HFFc6 (cell line): ENCODE measurements at regions not wholly inside any gene's neighbourhood (a gene's known extent, or its start where the extent isn't known, plus 50 kb on each side); places are given as distances from the start of the nearest gene placed in this dataset.
A peak's percentile ranks its signal among the peaks of the same experiment; 100 is the strongest.

Experiments
- DNase-seq: peaks from one replicate; pipeline ENCODE4 v3.0.0-alpha.2; 2018
- H3K27ac Mint-ChIP-seq: 2 replicates; pipeline ENCODE4 v1.8.0; 2020; ENCODE audit warnings: mild to moderate bottlenecking, mixed read lengths
- H3K27me3 Mint-ChIP-seq: 2 replicates; pipeline ENCODE4 v1.8.0; 2021; ENCODE audit warnings: mild to moderate bottlenecking, moderate library complexity, mixed read lengths; ENCODE audit not compliant: insufficient read depth
- H3K36me3 Mint-ChIP-seq: 2 replicates; pipeline ENCODE4 v1.8.0; 2021; ENCODE audit warnings: low read depth, mixed read lengths
- H3K4me1 Mint-ChIP-seq: 2 replicates; pipeline ENCODE4 v1.8.0; 2020; ENCODE audit warnings: low read depth, mixed read lengths
- H3K4me3 Mint-ChIP-seq: 2 replicates; pipeline ENCODE4 v1.8.0; 2020; ENCODE audit warnings: mild to moderate bottlenecking, moderate library complexity, mixed read lengths
- H3K9me3 Mint-ChIP-seq: 2 replicates; pipeline ENCODE4 v1.8.0; 2020; ENCODE audit warnings: mild to moderate bottlenecking, mixed read lengths
- TF ChIP-seq, protein P1 (sequence below): fragments of 200-600 bp; sonication (generic); IDR thresholded peaks from 2 replicates; pipeline ENCODE4 v1.5.0; 2021; ENCODE audit warnings: antibody characterized with exemption, mild to moderate bottlenecking

DNA sequence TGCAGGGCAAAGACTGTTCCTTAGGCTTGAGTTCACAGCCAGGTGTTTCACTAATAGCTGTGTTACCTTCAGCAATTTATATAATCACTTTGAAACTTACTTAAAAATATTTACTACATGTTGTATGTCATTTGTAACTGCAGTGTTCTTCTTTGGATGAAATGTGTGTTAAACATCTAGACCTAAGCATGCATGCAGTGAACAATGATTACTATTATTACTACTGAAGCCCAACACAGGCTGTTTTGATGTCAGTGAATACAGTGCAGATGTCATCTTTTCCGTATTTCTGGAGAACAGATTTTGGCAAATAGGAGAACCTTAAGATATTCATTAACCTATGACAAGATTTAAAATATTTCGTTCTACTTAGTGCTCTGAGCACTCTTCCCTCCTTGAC lies 101.8 kb upstream of the ANK2 start:
- TF ChIP-seq, protein P1, sequence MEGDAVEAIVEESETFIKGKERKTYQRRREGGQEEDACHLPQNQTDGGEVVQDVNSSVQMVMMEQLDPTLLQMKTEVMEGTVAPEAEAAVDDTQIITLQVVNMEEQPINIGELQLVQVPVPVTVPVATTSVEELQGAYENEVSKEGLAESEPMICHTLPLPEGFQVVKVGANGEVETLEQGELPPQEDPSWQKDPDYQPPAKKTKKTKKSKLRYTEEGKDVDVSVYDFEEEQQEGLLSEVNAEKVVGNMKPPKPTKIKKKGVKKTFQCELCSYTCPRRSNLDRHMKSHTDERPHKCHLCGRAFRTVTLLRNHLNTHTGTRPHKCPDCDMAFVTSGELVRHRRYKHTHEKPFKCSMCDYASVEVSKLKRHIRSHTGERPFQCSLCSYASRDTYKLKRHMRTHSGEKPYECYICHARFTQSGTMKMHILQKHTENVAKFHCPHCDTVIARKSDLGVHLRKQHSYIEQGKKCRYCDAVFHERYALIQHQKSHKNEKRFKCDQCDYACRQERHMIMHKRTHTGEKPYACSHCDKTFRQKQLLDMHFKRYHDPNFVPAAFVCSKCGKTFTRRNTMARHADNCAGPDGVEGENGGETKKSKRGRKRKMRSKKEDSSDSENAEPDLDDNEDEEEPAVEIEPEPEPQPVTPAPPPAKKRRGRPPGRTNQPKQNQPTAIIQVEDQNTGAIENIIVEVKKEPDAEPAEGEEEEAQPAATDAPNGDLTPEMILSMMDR = no peak
- no peaks in the 10 kb centered on the region for H3K9me3 Mint-ChIP-seq
- H3K4me1 Mint-ChIP-seq = no peaks in the 10 kb centered on the region
- peaks cover 2% of the 10 kb centered on the region; the same call in 1 of the 2 replicates for H3K27me3 Mint-ChIP-seq
- no peak overlapping the region for H3K27ac Mint-ChIP-seq
- no peak overlapping the region for H3K4me3 Mint-ChIP-seq
- no peaks in the 10 kb centered on the region for H3K36me3 Mint-ChIP-seq
- DNase-seq = no peak

DNA sequence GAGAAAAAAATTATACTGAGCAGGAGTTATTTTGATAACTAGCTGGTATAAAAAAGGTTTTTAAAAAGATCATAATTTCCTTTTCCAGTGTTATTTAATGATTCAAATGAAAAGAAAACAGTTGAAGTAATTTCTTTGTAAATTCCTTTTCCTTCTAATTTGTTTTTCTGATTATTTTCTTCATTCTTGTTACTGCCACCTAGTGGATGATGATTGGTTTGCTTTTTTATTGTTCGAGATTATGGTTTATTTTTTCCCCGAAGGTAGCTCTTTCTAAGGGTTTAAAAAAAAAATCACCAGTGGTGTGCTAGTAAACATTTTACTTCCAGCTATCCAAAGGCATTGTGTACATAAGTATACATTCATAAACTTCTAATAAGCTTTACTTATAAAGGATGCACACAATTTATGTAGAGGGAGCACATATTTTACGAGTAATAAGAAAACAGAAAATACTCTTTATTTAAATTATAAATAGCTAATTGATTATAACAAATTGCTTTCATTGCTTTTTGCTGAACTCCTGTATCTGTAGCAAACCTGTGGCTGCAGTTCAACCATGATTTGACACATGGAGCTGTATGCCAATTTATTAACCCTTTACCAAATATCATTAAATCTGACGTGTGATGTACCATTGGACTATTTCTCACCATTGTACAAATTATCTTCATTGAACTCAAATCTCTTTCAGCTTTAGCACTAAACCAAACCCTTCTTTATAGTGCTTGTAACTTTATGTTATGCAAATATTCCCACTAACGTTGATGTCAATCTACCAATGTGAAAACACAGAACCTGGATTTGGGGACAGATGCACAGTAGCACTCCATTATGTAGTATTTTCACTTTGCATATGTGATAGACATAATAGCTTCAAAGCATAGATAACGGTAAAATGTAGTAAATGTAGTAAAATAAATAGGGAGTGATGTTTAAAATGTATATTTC lies 97.8 kb upstream of the ANK2 start:
- H3K27me3 Mint-ChIP-seq = no peaks in the 10 kb centered on the region
- no peak overlapping the region for H3K27ac Mint-ChIP-seq
- no peaks in the 10 kb centered on the region for H3K9me3 Mint-ChIP-seq
- H3K4me1 Mint-ChIP-seq = no peaks in the 10 kb centered on the region
- H3K36me3 Mint-ChIP-seq = no peaks in the 10 kb centered on the region
- H3K4me3 Mint-ChIP-seq = peak overlapping the region; percentile 34; the same call in 1 of the 2 replicates
- DNase-seq = no peak
- TF ChIP-seq, protein P1 = peak; percentile 88

DNA sequence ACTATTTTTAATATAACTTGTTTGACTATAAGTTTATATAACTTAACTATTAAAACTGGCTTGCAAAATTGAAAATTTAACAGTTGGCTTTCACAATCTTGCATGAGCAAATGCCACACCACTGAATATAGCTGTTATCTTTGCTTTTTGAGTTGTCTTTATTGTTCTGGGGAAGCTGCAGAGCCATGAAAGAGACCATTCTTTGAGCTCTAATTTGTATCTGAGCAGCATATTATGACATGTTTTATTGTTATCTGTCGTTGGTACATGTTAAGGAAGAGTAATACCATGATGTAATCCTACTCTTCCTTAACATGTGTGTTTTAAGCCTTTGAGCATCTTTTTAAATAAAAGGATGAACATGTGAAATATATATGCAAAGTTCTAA lies 97.1 kb upstream of the ANK2 start:
- no peaks in the 10 kb centered on the region for H3K4me1 Mint-ChIP-seq
- no peak overlapping the region for H3K4me3 Mint-ChIP-seq
- no peak overlapping the region for H3K27ac Mint-ChIP-seq
- no peaks in the 10 kb centered on the region for H3K27me3 Mint-ChIP-seq
- no peaks in the 10 kb centered on the region for H3K36me3 Mint-ChIP-seq
- H3K9me3 Mint-ChIP-seq = no peaks in the 10 kb centered on the region
- TF ChIP-seq, protein P1 = no peak
- DNase-seq = no peak

DNA sequence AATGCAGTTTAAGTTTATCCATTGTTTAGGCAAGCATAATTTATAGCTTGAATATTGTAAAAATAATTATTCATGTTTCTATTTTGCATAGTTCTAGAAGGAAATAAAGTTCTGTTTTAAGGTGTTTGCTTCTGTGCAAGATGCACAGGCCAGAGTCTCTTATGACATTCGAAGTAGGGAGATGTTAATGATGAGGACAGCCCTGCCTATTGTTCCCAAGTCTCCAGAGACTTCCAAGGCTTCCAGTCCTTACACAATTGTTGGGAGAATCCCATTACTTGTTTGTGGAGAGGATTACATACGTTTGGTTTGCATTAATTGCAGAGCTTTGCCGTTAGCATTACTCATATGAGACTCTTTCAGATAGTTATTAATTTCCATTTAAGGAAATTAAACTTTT lies 96.2 kb upstream of the ANK2 start:
- TF ChIP-seq, protein P1 = no peak
- no peak for DNase-seq
- H3K4me3 Mint-ChIP-seq = no peak overlapping the region
- no peak overlapping the region for H3K27ac Mint-ChIP-seq
- H3K36me3 Mint-ChIP-seq = no peaks in the 10 kb centered on the region
- no peaks in the 10 kb centered on the region for H3K27me3 Mint-ChIP-seq
- no peaks in the 10 kb centered on the region for H3K9me3 Mint-ChIP-seq
- no peaks in the 10 kb centered on the region for H3K4me1 Mint-ChIP-seq

DNA sequence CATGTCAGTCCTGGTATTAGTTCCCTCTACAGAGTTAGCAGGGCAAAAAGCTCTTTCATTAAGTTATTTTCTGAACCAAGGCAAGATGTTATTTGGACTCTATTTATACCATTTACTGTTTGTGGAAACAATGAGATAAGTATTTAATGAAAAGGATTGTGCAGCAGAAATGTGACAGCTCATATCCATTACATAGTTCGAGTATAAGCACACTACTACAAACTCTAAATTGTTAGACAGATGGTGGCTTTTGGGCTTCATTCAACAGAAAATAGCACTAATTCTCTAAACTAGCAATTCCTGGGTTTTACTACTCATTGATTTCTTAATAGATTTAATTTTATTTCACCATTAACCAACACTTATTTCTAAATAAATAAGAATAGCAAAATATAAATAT lies 95.2 kb upstream of the ANK2 start:
- no peak overlapping the region for H3K27ac Mint-ChIP-seq

More for the DNA sequence above, 95.2 kb upstream of the ANK2 start:
- no peaks in the 10 kb centered on the region for H3K36me3 Mint-ChIP-seq
- TF ChIP-seq, protein P1 = no peak
- no peaks in the 10 kb centered on the region for H3K27me3 Mint-ChIP-seq
- H3K4me3 Mint-ChIP-seq = no peak overlapping the region
- H3K4me1 Mint-ChIP-seq = no peaks in the 10 kb centered on the region
- H3K9me3 Mint-ChIP-seq = no peaks in the 10 kb centered on the region
- no peak for DNase-seq
